OCI-LY1 (cell line): ENCODE measurements at regions not wholly inside any gene's neighbourhood (a gene's known extent, or its start where the extent isn't known, plus 50 kb on each side); places are given as distances from the start of the nearest gene placed in this dataset.

Experiments
- EZH2 ChIP-seq: fragments of 200-600 bp; sonication (generic), shearing (Covaris generic); IDR thresholded peaks from 2 replicates; pipeline ENCODE4 v1.8.0; 2017; ENCODE audit warnings: borderline replicate concordance, mixed run types, mild to moderate bottlenecking, antibody characterized with exemption, low read length, moderate library complexity, mixed read lengths
- TF ChIP-seq, protein P1 (sequence below): fragments of 200-600 bp; sonication (generic), shearing (Covaris generic); IDR thresholded peaks from 2 replicates; pipeline ENCODE4 v1.5.1; 2017; ENCODE audit warnings: mild to moderate bottlenecking, antibody characterized with exemption, low read length, moderate library complexity, mixed read lengths

DNA sequence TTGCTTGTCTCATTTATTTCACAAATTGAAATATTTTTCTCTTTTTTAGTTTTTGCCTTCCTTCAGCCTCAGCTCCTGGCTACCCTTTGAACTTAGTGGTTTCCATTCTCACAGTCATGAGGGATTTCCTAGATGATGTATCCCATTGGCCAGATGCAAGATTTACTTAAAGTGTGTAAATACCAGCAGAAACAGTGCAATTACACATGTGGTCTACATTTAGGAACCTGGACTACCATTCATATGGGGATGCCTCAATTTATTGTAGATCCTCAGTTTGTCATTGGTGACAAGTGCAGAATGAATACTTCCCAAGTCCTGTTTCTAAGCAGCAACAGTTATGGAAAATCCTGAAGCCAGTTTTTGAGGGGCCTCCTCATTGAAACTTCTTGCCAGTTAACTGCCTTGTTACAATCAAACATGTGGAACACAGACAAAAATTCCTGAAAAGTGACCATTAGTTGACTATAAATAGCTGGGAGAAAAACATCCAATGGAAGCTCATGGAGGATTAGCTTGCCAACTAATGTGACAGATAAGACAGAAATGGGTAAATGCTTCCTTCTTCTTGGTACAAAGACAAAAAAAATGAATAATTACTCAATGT, 113.6 kb upstream of the FER start:
- TF ChIP-seq, protein P1, sequence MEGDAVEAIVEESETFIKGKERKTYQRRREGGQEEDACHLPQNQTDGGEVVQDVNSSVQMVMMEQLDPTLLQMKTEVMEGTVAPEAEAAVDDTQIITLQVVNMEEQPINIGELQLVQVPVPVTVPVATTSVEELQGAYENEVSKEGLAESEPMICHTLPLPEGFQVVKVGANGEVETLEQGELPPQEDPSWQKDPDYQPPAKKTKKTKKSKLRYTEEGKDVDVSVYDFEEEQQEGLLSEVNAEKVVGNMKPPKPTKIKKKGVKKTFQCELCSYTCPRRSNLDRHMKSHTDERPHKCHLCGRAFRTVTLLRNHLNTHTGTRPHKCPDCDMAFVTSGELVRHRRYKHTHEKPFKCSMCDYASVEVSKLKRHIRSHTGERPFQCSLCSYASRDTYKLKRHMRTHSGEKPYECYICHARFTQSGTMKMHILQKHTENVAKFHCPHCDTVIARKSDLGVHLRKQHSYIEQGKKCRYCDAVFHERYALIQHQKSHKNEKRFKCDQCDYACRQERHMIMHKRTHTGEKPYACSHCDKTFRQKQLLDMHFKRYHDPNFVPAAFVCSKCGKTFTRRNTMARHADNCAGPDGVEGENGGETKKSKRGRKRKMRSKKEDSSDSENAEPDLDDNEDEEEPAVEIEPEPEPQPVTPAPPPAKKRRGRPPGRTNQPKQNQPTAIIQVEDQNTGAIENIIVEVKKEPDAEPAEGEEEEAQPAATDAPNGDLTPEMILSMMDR = no peak
- no peak for TF ChIP-seq EZH2
